NB4 (cell line): ENCODE measurements at regions not wholly inside any gene's neighbourhood (a gene's known extent, or its start where the extent isn't known, plus 50 kb on each side); places are given as distances from the start of the nearest gene placed in this dataset.

ENCODE experiments used
- MYC ChIP-seq: IDR thresholded peaks from 2 replicates; pipeline ENCODE4 v1.6.1; 2011; ENCODE audit warnings: low read depth, low read length
- POLR2A ChIP-seq: IDR thresholded peaks from 2 replicates; pipeline ENCODE4 v1.6.1; 2011; ENCODE audit warnings: mild to moderate bottlenecking; ENCODE audit not compliant: insufficient read length; ENCODE audit errors: extremely low read depth
- TF ChIP-seq, protein P1 (sequence below): IDR thresholded peaks from one replicate; pipeline ENCODE4 v1.5.1; 2012; ENCODE audit warnings: low read depth, low read length
- TF ChIP-seq, protein P2 (sequence below): IDR thresholded peaks from 2 replicates; pipeline ENCODE4 v1.6.1; 2011; ENCODE audit warnings: low read depth, low read length

DNA sequence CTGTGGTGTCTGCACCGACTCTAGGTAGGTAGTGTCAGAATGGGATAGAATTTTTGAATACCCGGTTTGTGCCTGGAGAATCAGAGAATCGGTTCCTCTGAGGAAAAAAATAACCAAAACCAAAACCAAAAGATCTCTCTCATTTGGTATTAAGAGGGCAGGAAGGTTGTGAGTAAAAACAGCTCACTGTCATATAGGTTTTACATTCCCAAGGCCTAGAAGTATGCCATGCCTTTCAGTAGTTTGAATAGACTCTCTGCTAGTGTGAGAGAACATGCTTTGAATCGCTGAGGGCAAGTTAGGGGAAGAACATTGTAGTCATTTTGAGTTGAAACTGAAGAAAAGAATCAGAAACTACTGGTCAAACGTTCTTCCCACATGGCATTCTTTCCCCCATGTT, 411.4 kb upstream of the CD180 start:
- TF ChIP-seq, protein P1, sequence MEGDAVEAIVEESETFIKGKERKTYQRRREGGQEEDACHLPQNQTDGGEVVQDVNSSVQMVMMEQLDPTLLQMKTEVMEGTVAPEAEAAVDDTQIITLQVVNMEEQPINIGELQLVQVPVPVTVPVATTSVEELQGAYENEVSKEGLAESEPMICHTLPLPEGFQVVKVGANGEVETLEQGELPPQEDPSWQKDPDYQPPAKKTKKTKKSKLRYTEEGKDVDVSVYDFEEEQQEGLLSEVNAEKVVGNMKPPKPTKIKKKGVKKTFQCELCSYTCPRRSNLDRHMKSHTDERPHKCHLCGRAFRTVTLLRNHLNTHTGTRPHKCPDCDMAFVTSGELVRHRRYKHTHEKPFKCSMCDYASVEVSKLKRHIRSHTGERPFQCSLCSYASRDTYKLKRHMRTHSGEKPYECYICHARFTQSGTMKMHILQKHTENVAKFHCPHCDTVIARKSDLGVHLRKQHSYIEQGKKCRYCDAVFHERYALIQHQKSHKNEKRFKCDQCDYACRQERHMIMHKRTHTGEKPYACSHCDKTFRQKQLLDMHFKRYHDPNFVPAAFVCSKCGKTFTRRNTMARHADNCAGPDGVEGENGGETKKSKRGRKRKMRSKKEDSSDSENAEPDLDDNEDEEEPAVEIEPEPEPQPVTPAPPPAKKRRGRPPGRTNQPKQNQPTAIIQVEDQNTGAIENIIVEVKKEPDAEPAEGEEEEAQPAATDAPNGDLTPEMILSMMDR, result no peak
- TF ChIP-seq, protein P2, sequence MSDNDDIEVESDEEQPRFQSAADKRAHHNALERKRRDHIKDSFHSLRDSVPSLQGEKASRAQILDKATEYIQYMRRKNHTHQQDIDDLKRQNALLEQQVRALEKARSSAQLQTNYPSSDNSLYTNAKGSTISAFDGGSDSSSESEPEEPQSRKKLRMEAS, result no peak
- TF ChIP-seq POLR2A (no peak), MYC (no peak)
